ENCODE measurements at regions not wholly inside any gene's neighbourhood (a gene's known extent, or its start where the extent isn't known, plus 50 kb on each side); places are given as distances from the start of the nearest gene placed in this dataset.

DNA sequence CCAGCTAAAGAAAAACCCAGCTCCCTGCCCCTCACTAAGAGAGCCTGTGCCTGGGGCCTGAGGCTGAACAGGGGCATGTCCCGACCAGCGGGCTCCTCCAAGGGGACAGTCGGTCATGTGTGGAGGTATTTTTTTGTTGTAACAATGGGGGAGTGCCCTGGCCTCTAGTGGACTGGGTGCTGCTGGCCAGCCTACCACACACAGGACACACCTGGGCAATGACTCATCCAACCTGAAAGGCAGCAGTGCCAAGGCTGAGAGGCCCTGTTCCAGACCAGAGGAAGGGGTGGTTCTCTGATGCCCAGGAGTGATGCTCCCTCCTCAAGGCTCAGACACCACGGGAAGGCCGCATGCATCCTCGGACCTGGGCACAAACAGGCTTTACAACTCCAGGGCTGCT, 181.5 kb downstream of the OLFM1 start:
- no peak for DNase-seq (ENCODE audit: low spot score)
- Histone ChIP-seq H3K27ac (no peak overlapping the region), H3K4me3 (no peak overlapping the region)
- TF ChIP-seq CTCF (IDR thresholded peaks at IDR 0.05) = no peak

DNA sequence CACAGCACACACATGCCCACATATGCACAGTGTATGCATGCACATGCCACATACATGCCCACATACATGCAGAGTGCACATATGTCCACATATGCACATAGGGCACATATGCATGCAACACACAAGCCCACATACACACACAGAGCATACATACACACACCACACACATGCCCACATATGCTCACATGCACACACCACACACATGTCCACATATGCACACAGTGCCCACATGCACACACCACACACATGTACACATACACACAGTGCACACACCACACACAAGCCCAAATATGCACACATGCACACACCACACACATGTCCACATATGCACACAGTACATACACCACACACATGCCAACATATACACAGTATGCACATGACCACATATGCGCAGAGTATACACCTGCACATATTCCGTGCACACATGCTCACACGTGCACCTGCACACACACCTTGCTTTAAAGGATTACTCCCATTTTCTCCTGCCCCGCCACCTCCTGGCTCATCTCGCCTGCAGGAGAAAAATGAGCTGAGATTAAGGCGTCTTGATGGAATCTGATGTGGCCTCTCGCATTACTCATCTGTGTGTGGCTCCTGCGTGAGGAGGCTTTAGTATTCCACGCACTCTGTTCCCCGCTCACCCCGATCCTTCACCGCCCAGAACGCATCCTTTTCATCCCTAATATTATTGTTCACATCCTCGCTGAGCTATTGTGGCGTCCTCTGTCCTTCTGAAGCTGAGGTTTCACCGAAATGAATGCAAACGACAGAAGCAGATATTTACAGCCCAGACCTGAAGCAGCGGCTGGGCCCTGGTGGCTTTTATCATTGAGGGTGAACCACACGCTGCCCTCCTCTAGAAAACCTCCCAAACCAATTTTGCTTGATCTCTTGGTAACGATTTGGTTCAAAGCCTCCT, 182.7 kb downstream of the OLFM1 start:
- Histone ChIP-seq H3K27ac (no peak overlapping the region), H3K4me3 (no peak overlapping the region)
- no peak for TF ChIP-seq CTCF (IDR thresholded peaks at IDR 0.05)
- no peak for DNase-seq (ENCODE audit: low spot score)

- TF ChIP-seq CTCF (IDR thresholded peaks at IDR 0.05) = no peak
- Histone ChIP-seq H3K27ac (no peak overlapping the region), H3K4me3 (no peak overlapping the region)
- no peak for DNase-seq (ENCODE audit: low spot score)
These were observed 184.0 kb downstream of the OLFM1 start for GRCh38 chr9:135271425-135271824.

DNA sequence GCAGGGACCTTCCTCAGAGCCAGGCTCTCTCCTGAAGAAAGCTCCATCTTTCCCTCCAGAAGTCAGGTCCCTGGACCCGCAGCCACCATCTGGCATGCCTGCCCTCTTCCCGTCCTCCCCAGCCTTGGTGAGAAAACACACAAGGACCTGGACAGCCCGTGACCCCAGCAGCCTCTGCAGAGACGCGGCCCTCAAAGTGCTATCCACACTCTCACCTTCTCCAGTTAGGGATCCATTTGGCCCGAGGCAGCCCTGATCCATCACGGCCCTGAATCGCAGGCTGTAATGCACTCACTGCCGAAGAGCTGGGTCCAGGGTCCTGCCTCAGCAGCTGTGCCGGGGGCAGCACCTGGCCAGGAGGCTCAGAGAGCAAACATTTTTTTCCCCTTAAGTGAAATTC, 185.1 kb downstream of the OLFM1 start:
- no peak for TF ChIP-seq CTCF (IDR thresholded peaks at IDR 0.05)
- DNase-seq (ENCODE audit: low spot score) = no peak
- Histone ChIP-seq H3K27ac (no peak overlapping the region), H3K4me3 (no peak overlapping the region)

GRCh38 chr9:135273008-135273407, 185.5 kb downstream of the OLFM1 start:
- H3K27ac ChIP-seq = no peak overlapping the region

GRCh38 chr9:135275163-135275562, 187.7 kb downstream of the OLFM1 start:
- H3K27ac ChIP-seq = no peak overlapping the region
- H3K4me3 ChIP-seq = no peak overlapping the region
- no peak for TF ChIP-seq CTCF (IDR thresholded peaks at IDR 0.05)
- no peak for DNase-seq (ENCODE audit: low spot score)

More at GRCh38 chr9:135273008-135273407, 185.5 kb downstream of the OLFM1 start:
- no peak for TF ChIP-seq CTCF (IDR thresholded peaks at IDR 0.05)
- H3K4me3 ChIP-seq = no peak overlapping the region
- DNase-seq (ENCODE audit: low spot score) = no peak

Data from coronary artery (tissue), 2 donors.